ENCODE measurements at regions not wholly inside any gene's neighbourhood (a gene's known extent, or its start where the extent isn't known, plus 50 kb on each side); places are given as distances from the start of the nearest gene placed in this dataset.

DNA sequence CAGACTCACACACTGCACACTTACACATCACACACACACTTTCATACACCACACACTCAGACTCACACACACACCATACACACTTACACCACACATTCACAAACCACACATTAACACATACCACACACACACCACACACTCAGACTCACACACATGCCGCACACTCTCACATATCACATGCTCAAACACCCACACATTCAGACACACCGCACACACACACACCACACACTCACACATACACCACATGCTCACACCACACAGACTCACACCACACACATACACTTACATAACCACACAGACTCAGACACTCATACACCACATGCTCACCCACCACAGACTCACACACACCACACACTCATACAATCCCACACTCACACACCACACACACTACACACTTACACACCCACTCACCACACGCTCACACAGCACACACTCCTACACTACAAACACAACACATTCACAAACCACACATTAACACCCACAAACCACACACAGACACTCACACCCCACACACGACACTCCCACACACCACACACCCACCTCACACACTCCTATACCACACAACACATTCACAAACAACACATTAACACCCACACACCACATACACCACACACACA, 125.4 kb downstream of the EVX1 start:
- no peak for ATAC-seq

More for the DNA sequence above, 125.4 kb downstream of the EVX1 start:
- no peaks in the 10 kb centered on the region for H3K79me2 ChIP-seq (ENCODE audit: insufficient read depth, low read length)
- H3K9ac ChIP-seq (ENCODE audit: low read length), result no peak overlapping the region
- no peaks in the 10 kb centered on the region for H3K9me3 ChIP-seq (ENCODE audit: control insufficient read depth in 1 of 2, insufficient read depth in 1 of 2, low read depth in 1 of 2, low read length in 2 of 2)
- H3K4me2 ChIP-seq (ENCODE audit: low read length), result no peak overlapping the region
- no peak overlapping the region for H3K4me3 ChIP-seq (replicated peaks in 1 of 2; ENCODE audit: low read depth in 1 of 2, low read length in 2 of 2)
- no peak for DNase-seq (ENCODE audit: low read depth, low spot score)
- H3K9me2 ChIP-seq (ENCODE audit: insufficient read depth), result no peaks in the 10 kb centered on the region
- TF ChIP-seq EZH2 (IDR thresholded peaks at IDR 0.05), result no peak
- TF ChIP-seq SRF (IDR thresholded peaks at IDR 0.05; ENCODE audit: low read depth), result no peak
- TF ChIP-seq EZH2phosphoT487 (IDR thresholded peaks at IDR 0.05; ENCODE audit: borderline replicate concordance), result no peak
- TF ChIP-seq CEBPB (IDR thresholded peaks at IDR 0.05; ENCODE audit: low read depth), result no peak
- TF ChIP-seq, protein P1, sequence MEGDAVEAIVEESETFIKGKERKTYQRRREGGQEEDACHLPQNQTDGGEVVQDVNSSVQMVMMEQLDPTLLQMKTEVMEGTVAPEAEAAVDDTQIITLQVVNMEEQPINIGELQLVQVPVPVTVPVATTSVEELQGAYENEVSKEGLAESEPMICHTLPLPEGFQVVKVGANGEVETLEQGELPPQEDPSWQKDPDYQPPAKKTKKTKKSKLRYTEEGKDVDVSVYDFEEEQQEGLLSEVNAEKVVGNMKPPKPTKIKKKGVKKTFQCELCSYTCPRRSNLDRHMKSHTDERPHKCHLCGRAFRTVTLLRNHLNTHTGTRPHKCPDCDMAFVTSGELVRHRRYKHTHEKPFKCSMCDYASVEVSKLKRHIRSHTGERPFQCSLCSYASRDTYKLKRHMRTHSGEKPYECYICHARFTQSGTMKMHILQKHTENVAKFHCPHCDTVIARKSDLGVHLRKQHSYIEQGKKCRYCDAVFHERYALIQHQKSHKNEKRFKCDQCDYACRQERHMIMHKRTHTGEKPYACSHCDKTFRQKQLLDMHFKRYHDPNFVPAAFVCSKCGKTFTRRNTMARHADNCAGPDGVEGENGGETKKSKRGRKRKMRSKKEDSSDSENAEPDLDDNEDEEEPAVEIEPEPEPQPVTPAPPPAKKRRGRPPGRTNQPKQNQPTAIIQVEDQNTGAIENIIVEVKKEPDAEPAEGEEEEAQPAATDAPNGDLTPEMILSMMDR (IDR thresholded peaks at IDR 0.05 in 2 of 3, conservative IDR thresholded peaks at IDR 0.05 in 1 of 3; ENCODE audit: borderline replicate concordance in 1 of 3, insufficient read depth in 1 of 3, low read depth in 2 of 3, low read length in 2 of 3), result no peak
- TF ChIP-seq EGR1 (IDR thresholded peaks at IDR 0.05; ENCODE audit: low read depth), result no peak
- TF ChIP-seq SP1 (IDR thresholded peaks at IDR 0.05; ENCODE audit: low read depth), result no peak
- TF ChIP-seq POLR2A (IDR thresholded peaks at IDR 0.05; ENCODE audit: borderline replicate concordance, extremely low read depth, insufficient read depth, insufficient read length), result no peak
- no peak for TF ChIP-seq ATF3 (IDR thresholded peaks at IDR 0.05)
- TF ChIP-seq YY1 (IDR thresholded peaks at IDR 0.05; ENCODE audit: extremely low read depth, insufficient replicate concordance, low read depth, low read length), result no peak
- TF ChIP-seq SIN3A (IDR thresholded peaks at IDR 0.05; ENCODE audit: low read depth), result no peak
- no peak for TF ChIP-seq JUND (IDR thresholded peaks at IDR 0.05)
- TF ChIP-seq POLR2AphosphoS5 (IDR thresholded peaks at IDR 0.05; ENCODE audit: low read depth, low read length), result no peak
- TF ChIP-seq CBX3 (IDR thresholded peaks at IDR 0.05; ENCODE audit: low read depth), result no peak
- no peak for TF ChIP-seq RAD21 (IDR thresholded peaks at IDR 0.05; ENCODE audit: low read depth)
- TF ChIP-seq FOSL1 (IDR thresholded peaks at IDR 0.05; ENCODE audit: low read depth), result no peak
- TF ChIP-seq MAX (IDR thresholded peaks at IDR 0.05), result no peak
- TF ChIP-seq, protein P2, sequence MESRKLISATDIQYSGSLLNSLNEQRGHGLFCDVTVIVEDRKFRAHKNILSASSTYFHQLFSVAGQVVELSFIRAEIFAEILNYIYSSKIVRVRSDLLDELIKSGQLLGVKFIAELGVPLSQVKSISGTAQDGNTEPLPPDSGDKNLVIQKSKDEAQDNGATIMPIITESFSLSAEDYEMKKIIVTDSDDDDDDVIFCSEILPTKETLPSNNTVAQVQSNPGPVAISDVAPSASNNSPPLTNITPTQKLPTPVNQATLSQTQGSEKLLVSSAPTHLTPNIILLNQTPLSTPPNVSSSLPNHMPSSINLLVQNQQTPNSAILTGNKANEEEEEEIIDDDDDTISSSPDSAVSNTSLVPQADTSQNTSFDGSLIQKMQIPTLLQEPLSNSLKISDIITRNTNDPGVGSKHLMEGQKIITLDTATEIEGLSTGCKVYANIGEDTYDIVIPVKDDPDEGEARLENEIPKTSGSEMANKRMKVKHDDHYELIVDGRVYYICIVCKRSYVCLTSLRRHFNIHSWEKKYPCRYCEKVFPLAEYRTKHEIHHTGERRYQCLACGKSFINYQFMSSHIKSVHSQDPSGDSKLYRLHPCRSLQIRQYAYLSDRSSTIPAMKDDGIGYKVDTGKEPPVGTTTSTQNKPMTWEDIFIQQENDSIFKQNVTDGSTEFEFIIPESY (IDR thresholded peaks at IDR 0.05; ENCODE audit: extremely low read depth, insufficient replicate concordance, low read length), result no peak
- RAD21 ChIA-PET (ENCODE audit: low non-redundant PET in 1 of 2, low total read pairs in 2 of 2, uncharacterized antibody in 2 of 2, unreplicated experiment in 2 of 2), result no interaction called here
- H4K20me1 ChIP-seq (ENCODE audit: insufficient read depth), result no peaks in the 10 kb centered on the region
- H3K36me3 ChIP-seq (ENCODE audit: control insufficient read depth in 1 of 2, insufficient read depth in 2 of 2, low read length in 2 of 2), result no peaks in the 10 kb centered on the region
- CTCF ChIA-PET, result no interaction called here
- intact Hi-C loops (cut with micrococcal nuclease), result no loop called here
- POLR2A ChIA-PET, result no interaction called here
- no peak overlapping the region for H3K27ac ChIP-seq (ENCODE audit: low read depth, low read length)
- no TSS peak for BruUV-seq (replicated peaks)
- H3K27me3 ChIP-seq (ENCODE audit: insufficient read depth, low read length), result no peaks in the 10 kb centered on the region
- H2AFZ ChIP-seq (ENCODE audit: low read depth, low read length, poor library complexity, severe bottlenecking), result no peak overlapping the region
- H3K4me1 ChIP-seq (ENCODE audit: control insufficient read depth in 1 of 2, insufficient read depth in 2 of 2, low read length in 2 of 2), result peaks cover 11 to 13% of the 10 kb centered on the region in 2 experiments; a peak in 3 of 4 replicates
